ENCODE measurements at regions not wholly inside any gene's neighbourhood (a gene's known extent, or its start where the extent isn't known, plus 50 kb on each side); places are given as distances from the start of the nearest gene placed in this dataset.

DNA sequence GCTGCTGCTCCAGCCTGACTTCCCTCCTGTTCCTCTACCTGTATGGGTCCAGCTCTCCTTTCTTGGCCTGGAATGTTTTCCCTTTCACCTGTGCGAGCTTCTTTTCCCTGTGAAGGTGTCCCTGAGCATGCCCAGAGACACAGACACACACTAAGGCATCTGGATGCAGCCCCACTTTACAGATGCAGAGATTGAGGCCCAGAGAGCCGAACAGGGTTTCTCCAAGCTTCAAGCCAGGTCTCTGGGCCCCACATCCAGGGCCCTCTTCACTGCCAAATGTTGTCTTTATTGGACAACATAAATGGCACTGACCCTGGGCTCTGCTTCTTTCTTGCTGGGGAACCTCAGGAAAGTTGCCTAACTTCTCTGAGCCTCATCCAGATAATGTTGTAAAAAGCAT, 561.6 kb downstream of the MIAT start:
- TF ChIP-seq, protein P1, sequence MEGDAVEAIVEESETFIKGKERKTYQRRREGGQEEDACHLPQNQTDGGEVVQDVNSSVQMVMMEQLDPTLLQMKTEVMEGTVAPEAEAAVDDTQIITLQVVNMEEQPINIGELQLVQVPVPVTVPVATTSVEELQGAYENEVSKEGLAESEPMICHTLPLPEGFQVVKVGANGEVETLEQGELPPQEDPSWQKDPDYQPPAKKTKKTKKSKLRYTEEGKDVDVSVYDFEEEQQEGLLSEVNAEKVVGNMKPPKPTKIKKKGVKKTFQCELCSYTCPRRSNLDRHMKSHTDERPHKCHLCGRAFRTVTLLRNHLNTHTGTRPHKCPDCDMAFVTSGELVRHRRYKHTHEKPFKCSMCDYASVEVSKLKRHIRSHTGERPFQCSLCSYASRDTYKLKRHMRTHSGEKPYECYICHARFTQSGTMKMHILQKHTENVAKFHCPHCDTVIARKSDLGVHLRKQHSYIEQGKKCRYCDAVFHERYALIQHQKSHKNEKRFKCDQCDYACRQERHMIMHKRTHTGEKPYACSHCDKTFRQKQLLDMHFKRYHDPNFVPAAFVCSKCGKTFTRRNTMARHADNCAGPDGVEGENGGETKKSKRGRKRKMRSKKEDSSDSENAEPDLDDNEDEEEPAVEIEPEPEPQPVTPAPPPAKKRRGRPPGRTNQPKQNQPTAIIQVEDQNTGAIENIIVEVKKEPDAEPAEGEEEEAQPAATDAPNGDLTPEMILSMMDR (conservative IDR thresholded peaks at IDR 0.05; ENCODE audit: low read depth, low read length), result no peak
- no peak for TF ChIP-seq EZH2 (IDR thresholded peaks at IDR 0.05; ENCODE audit: borderline replicate concordance, low read depth, low read length, poor library complexity, severe bottlenecking)

Measured in A673 (cell line).